Glutamatergic neuron (in vitro differentiated cells): ENCODE measurements at regions not wholly inside any gene's neighbourhood (a gene's known extent, or its start where the extent isn't known, plus 50 kb on each side); places are given as distances from the start of the nearest gene placed in this dataset.

Source experiments
- DNase-seq: peaks from one replicate; pipeline ENCODE4 v3.0.0; 2022
- H3K27ac Mint-ChIP-seq: one replicate; pipeline ENCODE4 v1.8.0; 2020; ENCODE audit warnings: mild to moderate bottlenecking, mixed read lengths, inconsistent platforms; ENCODE audit not compliant: unreplicated experiment
- H3K27me3 Mint-ChIP-seq: one replicate; pipeline ENCODE4 v1.8.0; 2020; ENCODE audit warnings: mild to moderate bottlenecking, moderate library complexity, mixed read lengths, inconsistent platforms; ENCODE audit not compliant: unreplicated experiment
- H3K36me3 Mint-ChIP-seq: one replicate; pipeline ENCODE4 v1.8.0; 2020; ENCODE audit warnings: mild to moderate bottlenecking, mixed read lengths, inconsistent platforms; ENCODE audit not compliant: unreplicated experiment
- H3K4me1 Mint-ChIP-seq: one replicate; pipeline ENCODE4 v1.8.0; 2020; ENCODE audit warnings: mild to moderate bottlenecking, low read depth, mixed read lengths, inconsistent platforms; ENCODE audit not compliant: unreplicated experiment
- H3K4me3 Mint-ChIP-seq: one replicate; pipeline ENCODE4 v1.8.0; 2020; ENCODE audit warnings: mild to moderate bottlenecking, mixed read lengths, inconsistent platforms; ENCODE audit not compliant: unreplicated experiment
- H3K9me3 Mint-ChIP-seq: one replicate; pipeline ENCODE4 v1.8.0; 2020; ENCODE audit warnings: mild to moderate bottlenecking, moderate library complexity, mixed read lengths, inconsistent platforms; ENCODE audit not compliant: unreplicated experiment
- TF ChIP-seq, protein P1 (sequence below): fragments of 200-600 bp; sonication (generic); IDR thresholded peaks from one replicate; pipeline ENCODE4 v1.5.0; 2021; ENCODE audit not compliant: partially characterized antibody, unreplicated experiment

DNA sequence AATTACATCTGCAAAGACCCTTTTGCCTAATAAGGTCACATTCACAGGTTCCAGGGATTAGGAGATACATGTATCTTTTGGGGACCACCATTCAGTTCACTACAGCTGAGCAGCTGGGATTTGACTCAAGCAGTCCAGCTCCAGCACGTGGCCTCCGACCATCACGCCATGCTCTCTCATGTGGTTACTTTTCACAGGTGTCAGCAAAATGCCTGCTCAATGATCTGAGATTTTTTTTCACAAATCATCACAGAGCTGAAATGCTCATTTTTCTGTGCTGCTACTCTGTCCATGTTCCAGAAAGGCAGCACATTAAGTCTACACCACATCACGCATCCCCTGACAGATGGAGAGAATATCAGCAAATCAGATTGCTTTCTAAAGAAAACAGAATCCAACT is 98.5 kb upstream of the RMDN2 start:
- Mint-ChIP-seq H3K4me1 (peaks cover 12% of the 10 kb centered on the region), H3K36me3 (no peaks in the 10 kb centered on the region), H3K9me3 (no peaks in the 10 kb centered on the region), H3K4me3 (no peak overlapping the region), H3K27me3 (no peaks in the 10 kb centered on the region), H3K27ac (no peak overlapping the region)
- no peak for DNase-seq
- TF ChIP-seq, protein P1, sequence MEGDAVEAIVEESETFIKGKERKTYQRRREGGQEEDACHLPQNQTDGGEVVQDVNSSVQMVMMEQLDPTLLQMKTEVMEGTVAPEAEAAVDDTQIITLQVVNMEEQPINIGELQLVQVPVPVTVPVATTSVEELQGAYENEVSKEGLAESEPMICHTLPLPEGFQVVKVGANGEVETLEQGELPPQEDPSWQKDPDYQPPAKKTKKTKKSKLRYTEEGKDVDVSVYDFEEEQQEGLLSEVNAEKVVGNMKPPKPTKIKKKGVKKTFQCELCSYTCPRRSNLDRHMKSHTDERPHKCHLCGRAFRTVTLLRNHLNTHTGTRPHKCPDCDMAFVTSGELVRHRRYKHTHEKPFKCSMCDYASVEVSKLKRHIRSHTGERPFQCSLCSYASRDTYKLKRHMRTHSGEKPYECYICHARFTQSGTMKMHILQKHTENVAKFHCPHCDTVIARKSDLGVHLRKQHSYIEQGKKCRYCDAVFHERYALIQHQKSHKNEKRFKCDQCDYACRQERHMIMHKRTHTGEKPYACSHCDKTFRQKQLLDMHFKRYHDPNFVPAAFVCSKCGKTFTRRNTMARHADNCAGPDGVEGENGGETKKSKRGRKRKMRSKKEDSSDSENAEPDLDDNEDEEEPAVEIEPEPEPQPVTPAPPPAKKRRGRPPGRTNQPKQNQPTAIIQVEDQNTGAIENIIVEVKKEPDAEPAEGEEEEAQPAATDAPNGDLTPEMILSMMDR: no peak

DNA sequence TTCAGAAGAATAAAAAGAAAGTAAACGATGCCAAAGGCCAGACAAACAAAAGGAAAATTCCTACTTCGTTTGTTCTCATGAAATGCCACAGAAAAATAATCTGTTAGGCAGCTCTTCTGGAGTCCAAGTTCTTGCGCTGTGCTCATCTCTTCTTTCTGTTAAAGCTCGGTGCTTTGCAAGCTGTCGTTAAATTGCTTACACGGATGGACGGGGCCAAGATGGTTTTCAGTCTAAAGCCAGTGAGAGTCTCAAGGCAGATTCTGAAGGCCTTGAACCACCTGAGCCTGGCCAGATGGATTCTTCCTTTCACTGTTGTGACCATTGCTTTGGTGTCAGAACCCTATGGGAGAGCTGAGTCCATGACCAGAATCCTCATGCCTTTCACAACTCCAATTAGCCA is 97.6 kb upstream of the RMDN2 start:
- TF ChIP-seq, protein P1: no peak
- peaks cover 2% of the 10 kb centered on the region for H3K27me3 Mint-ChIP-seq
- no peaks in the 10 kb centered on the region for H3K36me3 Mint-ChIP-seq
- H3K9me3 Mint-ChIP-seq: no peaks in the 10 kb centered on the region
- no peak overlapping the region for H3K27ac Mint-ChIP-seq
- DNase-seq: no peak
- H3K4me1 Mint-ChIP-seq: peaks cover 17% of the 10 kb centered on the region
- H3K4me3 Mint-ChIP-seq: no peak overlapping the region

DNA sequence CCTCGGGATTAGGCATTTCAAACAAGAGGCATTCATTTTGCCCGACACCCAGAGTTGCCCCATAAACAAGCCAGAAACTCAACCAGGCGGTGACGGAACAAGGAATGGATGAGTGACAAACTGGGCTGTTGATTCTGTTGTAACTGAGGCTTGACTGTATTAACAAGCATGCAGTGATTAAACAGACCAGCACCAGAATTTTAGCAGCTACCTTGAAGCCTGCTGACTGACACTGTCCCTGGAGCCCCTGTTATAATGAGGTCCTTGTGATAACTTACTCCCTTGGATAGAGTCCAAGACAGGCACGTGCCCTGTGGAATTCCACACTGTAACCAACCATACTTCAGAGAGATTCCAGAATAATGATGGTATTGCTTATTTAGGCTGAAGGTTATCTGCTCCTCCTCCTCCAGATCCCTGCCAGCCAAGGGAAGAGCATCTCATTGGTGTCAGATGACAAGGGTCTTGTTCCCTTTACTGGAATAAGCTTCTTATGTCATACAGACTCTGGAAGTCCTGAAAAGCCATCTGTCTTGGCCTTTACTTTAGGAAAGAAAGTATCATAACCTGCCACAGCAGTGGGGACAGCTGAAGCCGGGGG is 97.1 kb upstream of the RMDN2 start:
- no peaks in the 10 kb centered on the region for H3K36me3 Mint-ChIP-seq
- no peak for DNase-seq
- TF ChIP-seq, protein P1: no peak
- no peak overlapping the region for H3K4me3 Mint-ChIP-seq
- no peak overlapping the region for H3K27ac Mint-ChIP-seq
- H3K4me1 Mint-ChIP-seq: peaks cover 18% of the 10 kb centered on the region
- peaks cover 2% of the 10 kb centered on the region for H3K27me3 Mint-ChIP-seq
- no peaks in the 10 kb centered on the region for H3K9me3 Mint-ChIP-seq

DNA sequence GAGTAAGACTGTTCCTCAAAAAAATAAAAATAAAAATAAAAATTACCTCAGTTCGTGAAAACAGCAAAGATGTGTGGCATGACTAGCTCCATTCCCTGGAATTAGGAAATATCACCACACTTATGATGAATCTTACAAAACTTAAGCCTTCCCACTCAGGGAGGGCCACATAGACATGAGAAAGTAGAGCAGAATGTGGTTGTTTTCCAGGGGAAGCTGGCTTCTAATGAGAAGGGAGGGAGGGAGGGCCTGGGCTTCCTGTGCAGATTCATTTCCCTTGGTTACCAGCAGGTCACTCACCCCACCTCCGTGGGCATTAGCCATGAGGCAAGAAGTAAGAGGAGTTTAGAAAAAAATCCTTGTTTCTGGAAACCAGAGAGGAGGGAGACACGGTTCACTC is 95.9 kb upstream of the RMDN2 start:
- peaks cover 18% of the 10 kb centered on the region for H3K4me1 Mint-ChIP-seq
- TF ChIP-seq, protein P1: no peak
- H3K27me3 Mint-ChIP-seq: peaks cover 2% of the 10 kb centered on the region
- no peaks in the 10 kb centered on the region for H3K36me3 Mint-ChIP-seq
- H3K27ac Mint-ChIP-seq: no peak overlapping the region
- no peak overlapping the region for H3K4me3 Mint-ChIP-seq
- no peaks in the 10 kb centered on the region for H3K9me3 Mint-ChIP-seq
- DNase-seq: no peak

DNA sequence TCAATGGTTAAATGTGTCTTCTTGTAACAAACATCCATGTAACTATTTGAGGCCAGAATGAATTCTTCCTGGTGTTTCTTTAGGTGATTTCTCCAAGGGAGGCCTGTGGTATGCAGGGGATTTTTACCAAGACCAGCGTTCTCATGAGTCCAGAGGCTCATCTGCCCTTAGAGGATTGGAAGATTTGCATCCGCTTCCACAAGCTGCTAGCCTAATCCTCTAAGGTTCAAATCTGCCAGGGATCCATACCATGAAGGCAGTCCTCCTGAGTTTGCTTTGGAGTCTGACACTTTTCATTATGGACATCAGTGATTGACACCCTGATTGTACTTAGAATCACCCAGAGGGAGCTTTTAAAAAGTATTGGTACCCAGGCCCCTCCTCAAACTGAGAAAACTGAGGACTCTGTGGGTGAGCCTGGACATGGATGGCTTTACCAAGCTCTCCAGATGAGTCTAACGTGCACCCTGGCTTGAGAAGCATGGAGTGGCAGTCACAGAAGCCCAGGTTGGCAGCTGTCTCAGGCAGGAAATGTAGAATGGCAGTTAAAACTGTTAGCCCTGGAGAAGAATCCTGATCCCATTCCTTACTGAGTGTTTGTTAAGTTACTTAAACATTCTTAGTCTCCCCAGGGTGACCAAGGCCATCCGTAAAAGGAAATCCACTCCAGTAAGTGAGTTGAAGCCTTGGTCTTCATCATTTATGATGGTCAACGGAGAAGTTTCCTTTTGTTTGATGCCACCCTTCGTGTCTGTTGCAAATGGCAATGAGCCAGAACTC is 95.3 kb upstream of the RMDN2 start:
- Mint-ChIP-seq H3K27ac (no peak overlapping the region), H3K36me3 (no peaks in the 10 kb centered on the region), H3K27me3 (peaks cover 2% of the 10 kb centered on the region), H3K4me1 (peaks cover 18% of the 10 kb centered on the region), H3K9me3 (no peaks in the 10 kb centered on the region), H3K4me3 (no peak overlapping the region)
- TF ChIP-seq, protein P1: no peak
- no peak for DNase-seq
